ENCODE measurements at regions not wholly inside any gene's neighbourhood (a gene's known extent, or its start where the extent isn't known, plus 50 kb on each side); places are given as distances from the start of the nearest gene placed in this dataset.

GRCh38 chrX:63927848-63928247, 142.8 kb upstream of the ARHGEF9 start:
- no peak for TF ChIP-seq GATA1 (IDR thresholded peaks at IDR 0.05; ENCODE audit: low read depth, low read length)
- no peak for TF ChIP-seq POLR2A (IDR thresholded peaks at IDR 0.05; ENCODE audit: low read length)
- no peak for DNase-seq

- TF ChIP-seq POLR2A (IDR thresholded peaks at IDR 0.05; ENCODE audit: low read length) (no peak), GATA1 (IDR thresholded peaks at IDR 0.05; ENCODE audit: low read depth, low read length) (no peak)
- DNase-seq = no peak
These were observed 137.2 kb upstream of the ARHGEF9 start for GRCh38 chrX:63922221-63922620.

- DNase-seq = no peak
These were observed 135.9 kb upstream of the ARHGEF9 start for GRCh38 chrX:63920875-63921274.

GRCh38 chrX:63919081-63919480, 134.1 kb upstream of the ARHGEF9 start:
- no peak for DNase-seq
- TF ChIP-seq POLR2A (IDR thresholded peaks at IDR 0.05; ENCODE audit: low read length) (no peak), GATA1 (IDR thresholded peaks at IDR 0.05; ENCODE audit: low read depth, low read length) (no peak)

More at GRCh38 chrX:63920875-63921274, 135.9 kb upstream of the ARHGEF9 start:
- TF ChIP-seq POLR2A (IDR thresholded peaks at IDR 0.05; ENCODE audit: low read length) = no peak

- DNase-seq = peak in 1 of 2 experiments; percentile 1
- TF ChIP-seq POLR2A (IDR thresholded peaks at IDR 0.05; ENCODE audit: low read length) (no peak), GATA1 (IDR thresholded peaks at IDR 0.05; ENCODE audit: low read depth, low read length) (no peak)
These were observed 133.6 kb upstream of the ARHGEF9 start for GRCh38 chrX:63918611-63919010.

- TF ChIP-seq GATA1 (IDR thresholded peaks at IDR 0.05; ENCODE audit: low read depth, low read length) = no peak
- TF ChIP-seq POLR2A (IDR thresholded peaks at IDR 0.05; ENCODE audit: low read length) = no peak
- no peak for DNase-seq
These were observed 132.3 kb upstream of the ARHGEF9 start for GRCh38 chrX:63917296-63917695.

- DNase-seq = no peak
- TF ChIP-seq POLR2A (IDR thresholded peaks at IDR 0.05; ENCODE audit: low read length) (no peak), GATA1 (IDR thresholded peaks at IDR 0.05; ENCODE audit: low read depth, low read length) (no peak)
These were observed 128.7 kb upstream of the ARHGEF9 start for GRCh38 chrX:63913719-63914118.

- TF ChIP-seq GATA1 (IDR thresholded peaks at IDR 0.05; ENCODE audit: low read depth, low read length) = no peak
- no peak for TF ChIP-seq POLR2A (IDR thresholded peaks at IDR 0.05; ENCODE audit: low read length)
- DNase-seq = no peak
These were observed 104.0 kb upstream of the ARHGEF9 start for GRCh38 chrX:63889001-63889400.

GRCh38 chrX:63884821-63885790, 100.1 kb upstream of the ARHGEF9 start:
- TF ChIP-seq GATA1 (IDR thresholded peaks at IDR 0.05; ENCODE audit: low read depth, low read length) = no peak
- no peak for TF ChIP-seq POLR2A (IDR thresholded peaks at IDR 0.05; ENCODE audit: low read length)
- no peak for DNase-seq

- TF ChIP-seq POLR2A (IDR thresholded peaks at IDR 0.05; ENCODE audit: low read length) (no peak), GATA1 (IDR thresholded peaks at IDR 0.05; ENCODE audit: low read depth, low read length) (no peak)
- DNase-seq = no peak
These were observed 84.5 kb upstream of the ARHGEF9 start for GRCh38 chrX:63869506-63869905.

GRCh38 chrX:63855896-63856295, 70.9 kb upstream of the ARHGEF9 start:
- no peak for TF ChIP-seq POLR2A (IDR thresholded peaks at IDR 0.05; ENCODE audit: low read length)
- TF ChIP-seq GATA1 (IDR thresholded peaks at IDR 0.05; ENCODE audit: low read depth, low read length) = no peak
- no peak for DNase-seq

GRCh38 chrX:63835361-63835760, 50.3 kb upstream of the ARHGEF9 start:
- TF ChIP-seq GATA1 (IDR thresholded peaks at IDR 0.05; ENCODE audit: low read depth, low read length) = no peak
- TF ChIP-seq POLR2A (IDR thresholded peaks at IDR 0.05; ENCODE audit: low read length) = no peak

More at GRCh38 chrX:63835361-63835760, 50.3 kb upstream of the ARHGEF9 start:
- DNase-seq = no peak

All from erythroblast (primary cell).